ENCODE measurements at regions not wholly inside any gene's neighbourhood (a gene's known extent, or its start where the extent isn't known, plus 50 kb on each side); places are given as distances from the start of the nearest gene placed in this dataset.

GRCh38 chr6:164795056-164795815 is 514.2 kb downstream of the C6orf118 start:
- no peak for TF ChIP-seq CTCF (IDR thresholded peaks at IDR 0.05 in 2 of 3, conservative IDR thresholded peaks at IDR 0.05 in 1 of 3; ENCODE audit: borderline replicate concordance in 1 of 3, insufficient read depth in 1 of 3, low read depth in 2 of 3, low read length in 2 of 3)
- no peak for TF ChIP-seq POLR2A (IDR thresholded peaks at IDR 0.05; ENCODE audit: borderline replicate concordance, extremely low read depth, insufficient read depth, insufficient read length)
- no peak for TF ChIP-seq POLR2AphosphoS5 (IDR thresholded peaks at IDR 0.05; ENCODE audit: low read depth, low read length)
- no peak for TF ChIP-seq SIN3A (IDR thresholded peaks at IDR 0.05; ENCODE audit: low read depth)
- no peak for TF ChIP-seq ATF3 (IDR thresholded peaks at IDR 0.05)
- TF ChIP-seq REST (IDR thresholded peaks at IDR 0.05; ENCODE audit: low read depth): no peak
- no peak for TF ChIP-seq EZH2 (IDR thresholded peaks at IDR 0.05)
- no peak for TF ChIP-seq ZFX (IDR thresholded peaks at IDR 0.05)
- TF ChIP-seq JUND (IDR thresholded peaks at IDR 0.05): no peak
- no peak for TF ChIP-seq RAD21 (IDR thresholded peaks at IDR 0.05; ENCODE audit: low read depth)
- no peak for TF ChIP-seq SRF (IDR thresholded peaks at IDR 0.05; ENCODE audit: low read depth)
- no peak for TF ChIP-seq EGR1 (IDR thresholded peaks at IDR 0.05; ENCODE audit: low read depth)
